ENCODE measurements at regions not wholly inside any gene's neighbourhood (a gene's known extent, or its start where the extent isn't known, plus 50 kb on each side); places are given as distances from the start of the nearest gene placed in this dataset.

GRCh38 chr2:217707131-217707611 lies 295.6 kb downstream of the TNS1 start:
- no peaks in the 10 kb centered on the region for H3K9me3 ChIP-seq (ENCODE audit: control insufficient read depth in 4 of 4, insufficient read depth in 3 of 4, low read length in 3 of 4)
- H3K27me3 ChIP-seq (ENCODE audit: control insufficient read depth in 3 of 3, insufficient read depth in 3 of 3, low read length in 2 of 3): no peaks in the 10 kb centered on the region
- no peak for TF ChIP-seq CTCF (IDR thresholded peaks at IDR 0.05; ENCODE audit: control extremely low read depth, extremely low read depth)
- no peak for ATAC-seq (ENCODE audit: insufficient read depth, low FRiP score)
- H3K9ac ChIP-seq (ENCODE audit: insufficient read depth in 1 of 2, low read length in 2 of 2): no peak overlapping the region
- H3K36me3 ChIP-seq (ENCODE audit: control insufficient read depth in 4 of 4, insufficient read depth in 4 of 4, low read length in 4 of 4): no peaks in the 10 kb centered on the region
- peaks cover 0 to 6% (median 0%) of the 10 kb centered on the region in 5 donors for H3K4me1 ChIP-seq (ENCODE audit: control insufficient read depth in 5 of 5, insufficient read depth in 5 of 5, low read length in 5 of 5)
- 65 to 73% methylated on average over 4 of the region's 4 CpGs for whole genome bisulfite sequencing, 2 donors
- DNase-seq: peak in 1 of 3 donors; percentile 30
- no peak overlapping the region for H3K27ac ChIP-seq (ENCODE audit: low read depth in 1 of 2, low read length in 1 of 2)
- no peak overlapping the region for H3K4me3 ChIP-seq

- Histone ChIP-seq H3K9me3 (ENCODE audit: control insufficient read depth in 4 of 4, insufficient read depth in 3 of 4, low read length in 3 of 4) (no peaks in the 10 kb centered on the region), H3K27ac (ENCODE audit: low read depth in 1 of 2, low read length in 1 of 2) (no peak overlapping the region), H3K27me3 (ENCODE audit: control insufficient read depth in 3 of 3, insufficient read depth in 3 of 3, low read length in 2 of 3) (no peaks in the 10 kb centered on the region), H3K4me3 (no peak overlapping the region), H3K9ac (ENCODE audit: insufficient read depth in 1 of 2, low read length in 2 of 2) (no peak overlapping the region), H3K36me3 (ENCODE audit: control insufficient read depth in 4 of 4, insufficient read depth in 4 of 4, low read length in 4 of 4) (no peaks in the 10 kb centered on the region), H3K4me1 (ENCODE audit: control insufficient read depth in 5 of 5, insufficient read depth in 5 of 5, low read length in 5 of 5) (peaks cover 0 to 6% (median 0%) of the 10 kb centered on the region in 5 donors)
- ATAC-seq (ENCODE audit: insufficient read depth, low FRiP score) (no peak), DNase-seq (no peak)
- TF ChIP-seq CTCF (IDR thresholded peaks at IDR 0.05; ENCODE audit: control extremely low read depth, extremely low read depth): no peak
- WGBS, 2 donors: 49 to 64% methylated on average over 2 of the region's 2 CpGs
Observed at GRCh38 chr2:217706513-217706912, 296.3 kb downstream of the TNS1 start.

- no peaks in the 10 kb centered on the region for H3K27me3 ChIP-seq (ENCODE audit: control insufficient read depth in 3 of 3, insufficient read depth in 3 of 3, low read length in 2 of 3)
- H3K36me3 ChIP-seq (ENCODE audit: control insufficient read depth in 4 of 4, insufficient read depth in 4 of 4, low read length in 4 of 4): no peaks in the 10 kb centered on the region
- H3K4me1 ChIP-seq (ENCODE audit: control insufficient read depth in 5 of 5, insufficient read depth in 5 of 5, low read length in 5 of 5): peaks cover 0 to 6% (median 0%) of the 10 kb centered on the region in 5 donors
- ATAC-seq (ENCODE audit: insufficient read depth, low FRiP score) (no peak), DNase-seq (no peak)
- no peaks in the 10 kb centered on the region for H3K9me3 ChIP-seq (ENCODE audit: control insufficient read depth in 4 of 4, insufficient read depth in 3 of 4, low read length in 3 of 4)
- no peak overlapping the region for H3K9ac ChIP-seq (ENCODE audit: insufficient read depth in 1 of 2, low read length in 2 of 2)
- no peak overlapping the region for H3K4me3 ChIP-seq
- no peak for TF ChIP-seq CTCF (IDR thresholded peaks at IDR 0.05; ENCODE audit: control extremely low read depth, extremely low read depth)
- H3K27ac ChIP-seq (ENCODE audit: low read depth in 1 of 2, low read length in 1 of 2): no peak overlapping the region
- 84 to 86% methylated on average over 1 of the region's 1 CpG for WGBS, 2 donors
Observed at GRCh38 chr2:217706095-217706494, 296.7 kb downstream of the TNS1 start.

- no peak overlapping the region for H3K4me3 ChIP-seq
- DNase-seq (no peak), ATAC-seq (ENCODE audit: insufficient read depth, low FRiP score) (no peak)
- no peaks in the 10 kb centered on the region for H3K27me3 ChIP-seq (ENCODE audit: control insufficient read depth in 3 of 3, insufficient read depth in 3 of 3, low read length in 2 of 3)
- no peak for TF ChIP-seq CTCF (IDR thresholded peaks at IDR 0.05; ENCODE audit: control extremely low read depth, extremely low read depth)
- no peak overlapping the region for H3K9ac ChIP-seq (ENCODE audit: insufficient read depth in 1 of 2, low read length in 2 of 2)
- H3K36me3 ChIP-seq (ENCODE audit: control insufficient read depth in 4 of 4, insufficient read depth in 4 of 4, low read length in 4 of 4): no peaks in the 10 kb centered on the region
- no peak overlapping the region for H3K27ac ChIP-seq (ENCODE audit: low read depth in 1 of 2, low read length in 1 of 2)
- no peaks in the 10 kb centered on the region for H3K9me3 ChIP-seq (ENCODE audit: control insufficient read depth in 4 of 4, insufficient read depth in 3 of 4, low read length in 3 of 4)
- peaks cover 0 to 6% (median 0%) of the 10 kb centered on the region in 5 donors for H3K4me1 ChIP-seq (ENCODE audit: control insufficient read depth in 5 of 5, insufficient read depth in 5 of 5, low read length in 5 of 5)
- WGBS, 2 donors: 62 to 83% methylated on average over 3 of the region's 3 CpGs
Observed at GRCh38 chr2:217705461-217705860, 297.3 kb downstream of the TNS1 start.
